Glomerular endothelial cell (primary cell): ENCODE measurements at regions not wholly inside any gene's neighbourhood (a gene's known extent, or its start where the extent isn't known, plus 50 kb on each side); places are given as distances from the start of the nearest gene placed in this dataset.

Experiments used
- DNase-seq: peaks from one replicate; pipeline ENCODE4 v3.0.0-alpha.2; 2011; ENCODE audit warnings: low read depth, low spot score; ENCODE audit errors: extremely low read depth

- no peak for DNase-seq
Measured at GRCh38 chr11:70933981-70934583, 318.3 kb downstream of the SHANK2 start.

- DNase-seq = no peak
Measured at GRCh38 chr11:70935006-70935768, 317.2 kb downstream of the SHANK2 start.

GRCh38 chr11:70942593-70942992 is 309.8 kb downstream of the SHANK2 start:
- DNase-seq = no peak

- DNase-seq = no peak
Measured at GRCh38 chr11:70944141-70944540, 308.2 kb downstream of the SHANK2 start.

- no peak for DNase-seq
Measured at GRCh38 chr11:70944636-70945035, 307.7 kb downstream of the SHANK2 start.

GRCh38 chr11:70948398-70948797 is 304.0 kb downstream of the SHANK2 start:
- DNase-seq = no peak

- DNase-seq = no peak
Measured at GRCh38 chr11:70948855-70949531, 303.4 kb downstream of the SHANK2 start.

- DNase-seq = no peak
Measured at GRCh38 chr11:70951139-70951804, 301.1 kb downstream of the SHANK2 start.

GRCh38 chr11:70952191-70952590 is 300.2 kb downstream of the SHANK2 start:
- DNase-seq = no peak

- DNase-seq = no peak
Measured at GRCh38 chr11:70953720-70954119, 298.7 kb downstream of the SHANK2 start.

- no peak for DNase-seq
Measured at GRCh38 chr11:70954471-70954870, 297.9 kb downstream of the SHANK2 start.
